Sciatic nerve (tissue), 2 donors: ENCODE measurements at regions not wholly inside any gene's neighbourhood (a gene's known extent, or its start where the extent isn't known, plus 50 kb on each side); places are given as distances from the start of the nearest gene placed in this dataset.

Experiments
- ATAC-seq: fragments of 200-7000 bp; cut with Tn5 transposase; one replicate; pipeline ENCODE4 v1.9.1; 2020; ENCODE audit warnings: mild to moderate bottlenecking, moderate library complexity
- DNase-seq: peaks from one replicate; pipeline ENCODE4 v3.0.0-alpha.2; 2020; ENCODE audit warnings: low spot score
- intact Hi-C: fragments of 100-400 bp; cut with DNase I; formaldehyde crosslinking; loops from one replicate; pipeline ENCODE4 v1.14.2; 2022
- donor health status: DM: no; HTN: no; CAD: no.
- donor health status: DM: no; HTN: no; CAD: no.

DNA sequence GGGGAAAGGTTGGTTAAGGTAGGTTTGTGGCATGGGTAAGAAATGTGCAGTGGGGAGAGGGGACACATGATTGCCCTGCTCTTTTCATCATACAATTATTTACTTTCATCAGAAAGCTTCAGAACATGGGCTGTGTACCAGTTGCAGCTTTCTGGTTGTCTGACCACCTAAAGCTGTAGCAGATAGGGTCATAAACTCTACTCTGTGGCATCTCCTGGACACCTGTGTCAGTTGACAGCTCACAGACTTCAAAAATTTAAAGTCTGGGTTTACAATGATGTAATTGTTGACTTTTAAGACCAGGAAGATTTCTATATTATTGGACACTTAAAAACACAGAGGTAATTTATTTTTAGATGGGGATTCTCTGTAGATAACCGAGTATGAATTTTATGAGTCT is 222.7 kb upstream of the PRR16 start:
- ATAC-seq (no peak), DNase-seq (no peak)
- intact Hi-C loops = no loop called here

DNA sequence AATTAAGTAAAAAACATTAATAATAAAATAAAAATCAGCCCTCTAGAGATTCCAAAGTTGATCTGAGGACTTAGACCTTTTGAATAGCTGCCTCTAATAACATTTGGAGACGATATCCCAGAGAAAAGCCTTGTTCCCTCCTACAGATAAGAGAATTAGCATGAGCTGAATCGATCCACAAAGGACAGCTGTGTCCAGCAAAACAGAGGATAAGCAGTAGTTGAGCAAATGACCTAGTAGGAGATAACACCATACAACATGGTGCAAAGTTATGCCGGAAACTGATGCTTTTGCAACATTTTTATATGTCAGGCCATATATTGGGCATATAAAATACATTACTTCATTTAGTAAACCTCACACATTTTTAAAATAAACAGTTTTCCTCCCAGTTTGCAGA is 212.2 kb upstream of the PRR16 start:
- DNase-seq (no peak), ATAC-seq (no peak)
- intact Hi-C loops = no loop called here

- intact Hi-C loops = no loop called here
- ATAC-seq (no peak), DNase-seq (no peak)
Observed at GRCh38 chr5:120252839-120253238, 211.3 kb upstream of the PRR16 start.

GRCh38 chr5:120254385-120254784 is 209.7 kb upstream of the PRR16 start:
- DNase-seq = no peak
- intact Hi-C loops = no loop called here
- ATAC-seq = no peak

GRCh38 chr5:120255214-120255613 is 208.9 kb upstream of the PRR16 start:
- DNase-seq = no peak
- ATAC-seq = no peak
- intact Hi-C loops = no loop called here

DNA sequence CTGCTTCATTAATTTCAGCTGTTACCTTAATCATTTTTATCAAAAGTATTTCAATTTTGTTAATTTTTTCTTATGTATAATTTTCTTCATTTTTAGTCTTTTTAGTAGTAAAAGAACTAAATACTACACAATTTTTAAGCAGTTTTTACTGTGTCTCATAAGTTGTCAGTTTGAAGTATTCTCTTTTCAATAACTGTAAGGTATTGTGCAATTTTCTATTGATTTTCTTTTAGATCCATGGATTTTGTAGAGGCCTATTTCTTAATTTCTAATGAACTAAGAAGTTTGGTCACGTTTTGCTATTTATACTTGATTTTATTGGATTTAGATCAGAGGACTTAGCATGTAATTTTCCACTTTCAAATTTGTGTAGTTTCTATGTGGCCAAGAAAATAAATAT is 207.7 kb upstream of the PRR16 start:
- DNase-seq (no peak), ATAC-seq (no peak)
- intact Hi-C loops = no loop called here

DNA sequence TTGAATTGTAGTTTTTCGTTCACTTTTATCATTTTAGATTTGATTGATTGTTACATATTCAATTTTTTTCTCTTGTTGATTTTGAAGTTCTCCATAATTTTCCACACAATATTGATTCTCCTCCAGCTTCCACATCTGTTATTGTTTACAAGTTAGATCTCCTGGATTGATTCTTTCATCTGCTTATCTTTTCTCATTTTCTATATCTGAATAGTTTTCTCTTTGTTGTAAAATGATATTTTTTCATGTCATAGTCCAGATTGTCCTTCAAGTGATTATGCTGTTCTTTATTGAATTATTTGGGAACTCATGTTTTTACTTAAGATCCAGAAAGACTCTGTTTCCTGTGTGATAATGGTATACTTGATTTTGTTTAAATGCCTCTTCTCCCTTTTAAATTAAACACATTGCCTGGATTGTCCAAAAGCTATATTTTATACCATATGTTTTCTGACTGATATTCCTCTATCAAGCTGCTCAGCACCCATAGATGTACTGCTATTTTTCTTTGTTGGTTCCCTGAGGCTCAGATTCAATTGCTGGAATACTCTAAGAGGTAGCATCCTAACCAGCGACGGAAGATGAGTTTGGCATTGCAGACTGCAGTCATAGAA is 206.6 kb upstream of the PRR16 start:
- no peak for ATAC-seq
- no peak for DNase-seq
- intact Hi-C loops = no loop called here

DNA sequence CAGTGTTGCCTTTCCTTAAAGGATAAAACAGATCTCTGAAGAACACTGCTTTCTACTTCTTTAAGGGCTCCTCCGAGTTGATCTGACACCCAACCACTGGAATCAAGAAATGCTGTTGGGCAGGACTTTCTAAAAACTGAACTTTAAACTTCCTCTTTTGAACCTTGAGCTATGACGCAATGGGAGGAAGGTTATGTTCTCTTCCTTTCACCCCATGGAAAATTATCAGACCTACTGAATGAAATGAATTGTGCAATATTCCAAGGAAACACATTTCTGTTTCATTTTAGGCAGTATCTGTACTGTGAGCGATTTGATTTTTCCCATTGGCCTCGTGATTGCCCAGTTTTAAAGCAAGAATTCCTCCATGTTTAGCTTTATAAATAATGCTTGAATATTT is 206.0 kb upstream of the PRR16 start:
- intact Hi-C loops = no loop called here
- no peak for DNase-seq
- peak; percentile 93 for ATAC-seq

DNA sequence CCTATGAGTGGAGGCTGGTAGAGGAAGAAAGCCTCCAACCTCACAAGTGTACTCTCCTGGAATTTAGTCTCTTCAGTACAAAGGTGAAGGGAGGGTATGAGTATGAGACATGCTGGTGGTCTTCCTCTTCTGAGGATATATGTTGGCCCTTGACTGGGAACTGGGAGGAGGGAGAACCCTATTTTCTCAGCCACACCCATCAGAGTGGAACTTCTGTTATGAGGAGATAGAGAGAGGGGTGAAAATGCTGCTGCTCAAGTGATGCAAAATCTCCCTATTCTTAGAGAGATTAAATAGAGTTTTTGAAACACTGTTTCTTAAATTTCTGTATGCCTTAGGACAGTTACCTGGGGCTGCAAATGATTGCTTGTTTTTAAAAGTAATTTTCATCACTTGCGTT is 203.4 kb upstream of the PRR16 start:
- no peak for DNase-seq
- ATAC-seq = no peak
- intact Hi-C loops = no loop called here

DNA sequence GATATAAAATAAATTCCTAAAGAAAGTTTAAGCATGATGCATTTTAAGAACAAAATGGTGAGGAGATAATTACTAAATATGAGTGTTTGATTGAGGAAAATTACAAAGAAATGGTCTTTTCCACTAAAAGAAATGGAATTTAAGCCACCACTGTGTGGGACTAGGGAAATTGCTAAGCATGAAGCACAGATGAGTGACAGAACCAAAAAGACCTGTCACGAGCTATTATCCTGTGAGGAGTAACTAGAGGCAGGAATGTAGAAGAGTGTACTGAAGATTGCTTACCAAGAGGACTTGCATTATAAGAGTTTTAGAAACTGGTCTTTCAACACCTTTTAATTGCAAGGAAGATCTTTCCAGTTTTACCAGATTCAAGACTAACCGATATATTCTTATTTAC is 193.6 kb upstream of the PRR16 start:
- intact Hi-C loops = no loop called here
- no peak for ATAC-seq
- DNase-seq = no peak

GRCh38 chr5:120293796-120294195 is 170.3 kb upstream of the PRR16 start:
- DNase-seq = no peak
- intact Hi-C loops = no loop called here
- ATAC-seq = no peak

GRCh38 chr5:120297616-120298015 is 166.5 kb upstream of the PRR16 start:
- intact Hi-C loops = no loop called here
- ATAC-seq (no peak), DNase-seq (no peak)

DNA sequence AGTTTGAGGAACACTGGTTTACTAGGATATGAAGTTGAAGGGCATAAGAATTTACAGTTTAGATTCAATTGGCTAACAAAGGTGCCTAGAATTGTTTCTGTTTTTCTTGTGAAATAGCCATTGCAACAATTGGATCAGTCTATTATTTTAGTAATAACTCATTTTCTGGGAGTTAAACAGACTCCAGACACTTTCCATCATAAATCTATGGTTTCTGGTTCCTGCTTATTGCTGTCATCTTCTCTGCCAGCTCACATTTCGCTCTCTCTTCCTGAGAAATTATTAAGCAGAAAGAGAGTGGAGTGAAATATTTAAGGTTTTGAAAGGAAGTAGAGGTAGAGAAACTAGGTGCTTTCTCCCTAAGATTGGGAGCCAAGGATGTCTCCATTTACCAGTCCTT is 165.1 kb upstream of the PRR16 start:
- no peak for ATAC-seq
- no peak for DNase-seq
- intact Hi-C loops = no loop called here

- DNase-seq (no peak), ATAC-seq (no peak)
- intact Hi-C loops = no loop called here
Observed at GRCh38 chr5:120304663-120305062, 159.4 kb upstream of the PRR16 start.

- no peak for DNase-seq
- no peak for ATAC-seq
- intact Hi-C loops = no loop called here
Observed at GRCh38 chr5:120306303-120306702, 157.8 kb upstream of the PRR16 start.

DNA sequence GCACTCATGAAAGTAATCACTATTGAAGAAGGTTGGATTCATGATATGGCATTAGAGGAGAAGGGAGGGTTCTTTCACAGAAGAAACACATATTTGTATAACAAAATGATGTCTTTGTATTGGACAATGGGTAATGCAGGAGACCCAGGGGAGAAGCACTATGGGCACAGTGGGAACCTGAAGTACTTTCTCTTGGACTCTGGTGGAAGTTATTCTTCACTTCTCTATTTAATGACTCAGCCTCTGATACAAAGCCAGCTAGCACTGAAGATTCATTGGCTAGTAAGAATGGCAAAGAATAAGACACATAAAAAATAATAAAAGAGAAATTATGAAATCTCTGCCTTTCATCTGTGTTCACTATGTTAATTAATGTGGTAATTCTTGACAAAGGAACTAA is 149.9 kb upstream of the PRR16 start:
- intact Hi-C loops = no loop called here
- ATAC-seq = no peak
- DNase-seq = no peak

GRCh38 chr5:120320626-120321025 is 143.5 kb upstream of the PRR16 start:
- intact Hi-C loops = no loop called here
- DNase-seq = no peak
- ATAC-seq = no peak

GRCh38 chr5:120326651-120327050 is 137.4 kb upstream of the PRR16 start:
- intact Hi-C loops = no loop called here
- DNase-seq (no peak), ATAC-seq (no peak)

GRCh38 chr5:120327180-120327579 is 136.9 kb upstream of the PRR16 start:
- no peak for DNase-seq
- intact Hi-C loops = no loop called here
- no peak for ATAC-seq

- intact Hi-C loops = no loop called here
- DNase-seq (no peak), ATAC-seq (no peak)
Observed at GRCh38 chr5:120329095-120329494, 135.0 kb upstream of the PRR16 start.

GRCh38 chr5:120330558-120330957 is 133.5 kb upstream of the PRR16 start:
- ATAC-seq (no peak), DNase-seq (no peak)
- intact Hi-C loops = no loop called here

DNA sequence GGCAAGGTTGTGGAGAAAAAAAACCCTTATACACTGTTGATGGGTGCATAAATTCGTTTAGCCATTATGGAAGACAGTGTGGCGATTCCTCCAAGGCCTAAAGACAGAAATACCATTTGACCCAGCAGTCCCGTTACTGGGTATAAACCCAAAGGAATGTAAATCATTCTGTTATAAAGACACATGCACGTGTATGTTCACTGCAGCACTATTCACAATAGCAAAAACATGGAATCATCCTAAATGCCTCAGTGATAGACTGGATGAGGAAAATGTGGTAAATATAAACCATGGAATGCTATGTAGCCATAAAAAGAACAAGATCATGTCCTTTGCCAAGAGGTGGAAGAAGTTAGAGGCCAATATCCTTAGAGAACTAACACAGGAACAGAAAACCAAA is 119.9 kb upstream of the PRR16 start:
- no peak for ATAC-seq

More for the DNA sequence above, 119.9 kb upstream of the PRR16 start:
- intact Hi-C loops = no loop called here
- DNase-seq = no peak
